Stimulated activated CD8-positive, alpha-beta memory T cell treated with anti-CD3 and anti-CD28 coated beads, Interleukin-4, amount 100 ng/mL, for 24 hours (primary cell): ENCODE measurements at regions not wholly inside any gene's neighbourhood (a gene's known extent, or its start where the extent isn't known, plus 50 kb on each side); places are given as distances from the start of the nearest gene placed in this dataset.

ENCODE experiments used
- DNase-seq: peaks from one replicate; pipeline ENCODE4 v3.0.0-alpha.2; 2020; ENCODE audit warnings: low read depth

DNA sequence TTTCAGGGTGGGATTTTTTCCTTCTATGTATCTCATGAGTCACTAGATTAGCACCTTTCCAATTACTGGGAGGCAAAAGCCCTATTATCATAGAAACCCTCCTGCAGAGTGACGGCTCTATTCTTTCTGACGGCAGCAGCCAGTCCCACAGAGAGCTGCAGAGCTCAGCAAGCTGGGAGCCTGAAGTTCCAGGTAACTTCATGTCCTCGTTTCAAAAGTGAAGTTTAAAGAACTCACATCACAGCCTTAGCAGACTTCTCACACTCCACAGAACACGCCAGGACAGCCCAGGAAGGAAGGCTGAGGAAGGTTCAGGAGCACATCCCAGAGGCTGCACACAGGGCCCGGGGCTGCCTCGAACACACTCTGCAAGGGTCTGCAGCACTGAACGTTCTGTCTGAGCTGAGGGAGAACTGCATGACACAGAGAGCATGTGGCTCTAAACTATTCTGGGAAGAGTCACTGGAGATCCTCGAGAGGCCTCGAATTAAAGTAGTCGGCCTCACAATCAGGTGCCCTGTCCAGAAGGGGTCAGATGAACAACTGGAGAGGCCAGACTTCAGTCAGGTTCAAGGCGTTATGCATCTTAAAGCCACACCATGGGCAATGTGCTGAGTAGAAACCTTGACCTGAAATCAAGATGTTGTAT, 104.2 kb upstream of the DRD2 start:
- DNase-seq: no peak

- no peak for DNase-seq
These were observed 103.6 kb upstream of the DRD2 start for GRCh38 chr11:113578715-113579250.

GRCh38 chr11:113578033-113578380, 102.8 kb upstream of the DRD2 start:
- DNase-seq: no peak

DNA sequence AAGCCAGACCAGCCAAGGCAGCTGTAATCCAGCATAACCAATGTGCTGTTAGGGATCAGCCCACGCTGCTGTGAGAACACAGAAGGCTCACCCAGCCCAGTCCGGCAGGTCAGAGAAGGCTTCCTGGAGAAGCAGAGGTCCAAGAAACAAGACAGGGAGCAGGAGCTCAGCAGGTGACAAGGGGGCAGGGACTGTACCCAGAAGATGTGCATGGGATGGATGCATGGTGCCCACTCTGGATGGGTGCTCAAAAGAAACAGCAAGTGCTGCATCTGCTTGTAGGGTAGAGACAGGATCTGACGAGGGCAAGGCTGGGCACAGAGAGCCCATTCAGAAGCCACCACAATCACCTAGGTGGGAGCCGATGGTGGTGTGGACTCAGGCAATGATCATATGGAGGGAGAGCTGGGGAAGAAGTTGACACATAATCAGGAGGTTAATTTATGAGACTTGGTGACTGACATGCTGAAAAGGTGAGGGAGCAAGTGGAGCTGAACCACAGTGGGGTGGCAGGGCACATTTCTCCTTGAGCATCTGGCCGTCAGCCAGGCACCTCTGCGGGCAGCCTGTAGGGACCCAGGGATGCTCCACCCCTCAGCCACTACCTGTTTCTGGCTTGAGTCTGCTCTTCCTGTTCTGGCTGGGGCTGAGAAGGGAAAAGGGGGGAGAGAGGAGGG, 102.3 kb upstream of the DRD2 start:
- DNase-seq: no peak

GRCh38 chr11:113574586-113574985, 99.4 kb upstream of the DRD2 start:
- no peak for DNase-seq

DNA sequence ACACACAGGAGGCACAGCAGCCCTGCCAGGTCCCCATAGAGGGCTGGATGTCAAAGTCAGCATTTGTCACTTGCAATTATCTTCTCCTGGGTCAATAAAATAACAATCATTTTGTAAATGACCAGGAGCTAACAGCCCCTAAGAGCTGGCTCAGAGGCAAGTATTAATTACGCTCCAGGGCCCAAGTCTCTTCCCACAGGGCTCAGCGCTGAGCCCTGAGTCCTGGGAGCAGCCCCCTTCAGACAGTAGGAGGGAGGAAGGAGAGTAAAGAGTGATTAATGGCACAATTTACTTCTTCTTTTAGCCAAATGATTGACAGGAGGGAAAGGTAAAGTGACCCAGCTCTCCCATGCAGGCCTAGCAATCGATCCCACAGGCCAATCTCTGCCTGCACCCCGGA, 99.0 kb upstream of the DRD2 start:
- DNase-seq: no peak

GRCh38 chr11:113572136-113572735, 97.0 kb upstream of the DRD2 start:
- DNase-seq: no peak

DNA sequence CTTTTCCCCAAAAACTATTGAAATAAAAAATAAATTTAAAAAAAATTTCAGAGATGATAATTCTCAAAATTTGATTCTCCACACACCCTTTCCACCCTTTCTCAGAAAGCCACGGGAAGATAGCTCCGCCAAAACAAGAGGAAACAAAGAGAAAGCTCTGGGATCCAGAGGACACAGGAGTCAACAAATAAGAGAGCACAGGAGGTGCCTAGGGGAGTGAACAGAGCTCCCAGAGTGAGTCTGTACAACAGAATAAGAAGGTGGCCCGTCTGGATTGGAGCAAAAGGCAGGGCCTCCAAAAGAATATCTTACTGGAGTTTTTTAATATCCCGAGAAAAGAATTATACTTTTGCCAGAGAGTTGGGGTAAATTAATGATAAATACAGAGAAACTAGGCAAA, 96.3 kb upstream of the DRD2 start:
- no peak for DNase-seq

- DNase-seq: no peak
These were observed 95.7 kb upstream of the DRD2 start for GRCh38 chr11:113570906-113571305.

DNA sequence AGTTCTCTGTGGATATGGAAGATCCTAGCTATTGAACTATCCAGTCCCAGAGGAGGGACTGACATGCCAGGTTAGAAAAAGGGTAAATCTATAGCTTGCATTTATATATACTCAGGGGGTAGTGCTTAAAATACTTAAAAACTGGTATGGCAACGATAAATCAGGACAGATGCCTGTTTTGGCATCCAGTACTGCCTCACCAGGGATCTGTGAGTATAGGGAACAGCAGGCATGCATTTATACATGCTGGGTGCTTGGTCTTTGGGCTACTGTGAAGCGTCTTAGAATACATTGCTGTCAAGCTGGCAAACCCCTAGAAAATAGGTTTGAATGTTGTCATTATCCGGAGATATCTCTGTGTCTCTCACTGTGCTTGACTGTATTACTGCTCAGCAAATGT, 94.2 kb upstream of the DRD2 start:
- DNase-seq: no peak

DNA sequence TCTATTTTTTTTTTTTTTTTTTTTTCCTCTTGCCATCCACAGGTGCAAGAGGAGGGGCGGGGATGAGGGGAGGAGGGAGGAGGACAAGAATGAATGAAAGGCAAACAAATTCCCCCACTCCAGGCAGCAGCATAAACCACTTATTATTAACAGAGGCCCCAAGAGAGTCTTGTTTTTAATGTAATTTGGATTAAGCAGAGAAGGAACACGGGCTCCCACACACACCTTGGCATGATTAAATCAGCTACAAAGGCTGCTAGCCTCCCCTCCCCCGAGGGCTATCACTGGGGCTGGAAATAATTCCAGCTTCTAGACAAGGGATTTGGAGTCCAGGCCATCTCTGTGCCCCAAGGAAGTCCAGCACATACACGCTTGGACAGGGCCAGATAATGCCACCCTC, 93.4 kb upstream of the DRD2 start:
- DNase-seq: no peak

GRCh38 chr11:113567867-113568544, 92.8 kb upstream of the DRD2 start:
- no peak for DNase-seq

- no peak for DNase-seq
These were observed 91.9 kb upstream of the DRD2 start for GRCh38 chr11:113567097-113567496.

DNA sequence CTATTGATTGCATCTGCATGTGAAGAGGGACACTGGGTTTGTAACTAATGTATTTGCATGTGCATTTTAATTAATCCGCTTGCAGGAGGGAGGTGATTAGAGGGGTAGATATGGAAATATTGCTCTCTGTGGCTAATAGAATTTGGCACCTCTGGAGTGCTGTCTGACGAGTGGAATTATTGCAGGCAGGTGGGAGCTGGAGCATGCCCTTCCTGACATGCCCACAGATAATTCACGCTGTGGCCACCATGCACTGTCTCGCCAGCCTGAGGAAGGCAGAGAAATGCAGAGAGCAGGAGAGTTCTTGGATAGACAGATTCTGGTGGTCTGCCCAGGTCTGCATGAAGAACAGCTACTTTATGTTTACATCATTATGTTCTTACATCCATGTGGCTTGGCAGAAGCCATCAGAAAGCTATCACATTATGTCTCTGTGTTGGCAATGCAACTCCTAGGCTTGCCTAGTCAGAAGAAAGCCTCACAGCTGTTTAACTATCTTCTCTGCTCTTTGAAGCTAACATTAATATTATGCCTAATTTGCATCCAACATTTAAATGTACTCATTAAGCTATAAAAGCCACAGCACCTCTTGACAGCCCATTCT, 89.4 kb upstream of the DRD2 start:
- no peak for DNase-seq

GRCh38 chr11:113563766-113564526, 88.7 kb upstream of the DRD2 start:
- DNase-seq: no peak

DNA sequence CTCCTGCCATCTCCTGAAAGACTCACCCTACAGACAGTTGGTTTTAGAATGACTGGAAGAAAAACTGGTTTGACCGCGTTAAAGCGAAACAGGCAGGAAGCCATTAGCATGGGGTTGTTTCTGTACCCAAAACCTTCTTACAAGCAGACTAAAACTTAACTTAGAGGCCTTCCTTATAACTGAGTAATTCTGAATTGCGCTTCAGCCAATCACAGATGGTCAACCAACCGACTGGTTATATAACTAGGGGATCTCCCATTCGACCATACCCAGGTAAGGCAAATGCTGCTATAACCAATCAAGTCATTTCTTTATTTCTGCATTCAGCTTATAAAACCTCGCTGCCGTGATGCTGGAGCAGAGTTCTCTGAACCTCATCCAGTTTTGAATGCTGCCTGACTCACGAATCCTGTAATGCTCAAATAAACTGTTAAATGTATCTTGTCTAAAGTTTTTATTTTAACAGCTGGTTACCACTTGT, 87.8 kb upstream of the DRD2 start:
- no peak for DNase-seq

GRCh38 chr11:113562576-113562975, 87.4 kb upstream of the DRD2 start:
- no peak for DNase-seq

- DNase-seq: no peak
These were observed 82.7 kb upstream of the DRD2 start for GRCh38 chr11:113557926-113558325.

GRCh38 chr11:113556036-113556435, 80.8 kb upstream of the DRD2 start:
- DNase-seq: no peak

GRCh38 chr11:113555071-113555619, 79.9 kb upstream of the DRD2 start:
- DNase-seq: no peak

DNA sequence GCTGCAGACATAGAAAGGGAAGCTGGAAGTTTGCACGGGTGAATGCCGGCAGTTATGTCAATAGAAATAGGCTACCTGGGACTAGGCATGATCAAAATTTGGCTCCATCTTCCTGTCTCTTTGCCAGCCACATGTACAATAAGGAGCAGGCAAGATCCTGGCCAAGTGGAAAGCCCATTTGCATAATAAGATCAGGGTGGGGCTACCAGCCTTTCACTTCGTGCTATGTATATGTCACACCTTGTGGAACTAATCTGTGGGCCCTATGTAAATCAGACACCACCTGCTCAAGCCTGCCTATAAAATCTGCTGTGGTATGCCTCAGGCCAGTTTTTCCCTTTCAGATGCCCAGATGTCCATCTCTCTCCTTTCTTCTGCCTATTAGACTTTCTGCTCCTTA, 79.3 kb upstream of the DRD2 start:
- no peak for DNase-seq
